ENCODE measurements at regions not wholly inside any gene's neighbourhood (a gene's known extent, or its start where the extent isn't known, plus 50 kb on each side); places are given as distances from the start of the nearest gene placed in this dataset.
A peak's percentile ranks its signal among the peaks of the same experiment; 100 is the strongest.

DNA sequence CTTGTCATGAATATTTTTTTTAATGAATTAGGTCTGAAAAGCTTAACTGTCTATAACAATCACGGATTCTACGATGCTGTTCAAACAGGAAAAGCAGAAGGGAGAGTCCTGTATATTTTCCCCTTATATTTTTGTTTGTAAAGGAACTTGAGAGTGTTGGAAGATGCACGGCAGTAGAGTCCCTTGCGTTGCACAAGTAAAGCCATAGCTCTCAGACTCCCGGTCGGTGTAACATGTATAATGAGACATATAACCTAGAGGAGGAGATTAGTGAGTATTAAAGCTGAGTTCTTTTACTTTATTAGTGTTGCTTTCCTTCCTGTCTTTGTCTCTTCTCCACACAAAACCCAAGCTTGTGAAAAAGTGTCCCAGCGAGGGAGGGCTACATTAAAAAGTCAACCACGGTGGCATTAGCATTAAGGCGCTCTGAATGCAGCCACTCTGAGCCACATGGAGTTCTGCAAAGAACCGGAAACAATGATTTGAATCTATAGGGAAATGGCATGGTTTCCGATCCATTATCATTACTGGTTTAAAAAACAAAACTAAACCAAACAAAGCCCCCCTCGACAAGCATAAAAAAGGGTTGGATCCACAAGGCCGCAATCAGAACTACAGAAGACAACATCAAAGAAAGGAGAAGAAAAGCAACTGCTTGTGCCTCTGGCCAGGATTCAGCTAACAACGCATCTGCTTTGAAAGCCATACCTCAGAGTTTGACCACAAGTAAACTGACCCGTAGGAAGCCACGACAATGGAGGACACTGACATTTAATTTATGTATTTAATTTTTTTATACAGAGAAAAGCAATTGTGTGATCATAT is 356.8 kb downstream of the LMO4 start:
- TF ChIP-seq CTCF (IDR thresholded peaks at IDR 0.05; ENCODE audit: insufficient read depth, low read length) = no peak
- no peak overlapping the region for H3K4me3 ChIP-seq (ENCODE audit: low read depth, low read length)
- DNase-seq (ENCODE audit: low read depth) = peak; percentile 7

- TF ChIP-seq CTCF (IDR thresholded peaks at IDR 0.05; ENCODE audit: insufficient read depth, low read length) = no peak
- DNase-seq (ENCODE audit: low read depth) = no peak
Measured at GRCh38 chr1:87686136-87686495, 357.4 kb downstream of the LMO4 start.

GRCh38 chr1:87686671-87687070 is 358.0 kb downstream of the LMO4 start:
- no peak for DNase-seq (ENCODE audit: low read depth)
- TF ChIP-seq CTCF (IDR thresholded peaks at IDR 0.05; ENCODE audit: insufficient read depth, low read length) = no peak
- H3K4me3 ChIP-seq (ENCODE audit: low read depth, low read length) = no peak overlapping the region

More at GRCh38 chr1:87686136-87686495, 357.4 kb downstream of the LMO4 start:
- no peak overlapping the region for H3K4me3 ChIP-seq (ENCODE audit: low read depth, low read length)

GRCh38 chr1:87688136-87688535 is 359.5 kb downstream of the LMO4 start:
- no peak for DNase-seq (ENCODE audit: low read depth)
- no peak for TF ChIP-seq CTCF (IDR thresholded peaks at IDR 0.05; ENCODE audit: insufficient read depth, low read length)
- no peak overlapping the region for H3K4me3 ChIP-seq (ENCODE audit: low read depth, low read length)

DNA sequence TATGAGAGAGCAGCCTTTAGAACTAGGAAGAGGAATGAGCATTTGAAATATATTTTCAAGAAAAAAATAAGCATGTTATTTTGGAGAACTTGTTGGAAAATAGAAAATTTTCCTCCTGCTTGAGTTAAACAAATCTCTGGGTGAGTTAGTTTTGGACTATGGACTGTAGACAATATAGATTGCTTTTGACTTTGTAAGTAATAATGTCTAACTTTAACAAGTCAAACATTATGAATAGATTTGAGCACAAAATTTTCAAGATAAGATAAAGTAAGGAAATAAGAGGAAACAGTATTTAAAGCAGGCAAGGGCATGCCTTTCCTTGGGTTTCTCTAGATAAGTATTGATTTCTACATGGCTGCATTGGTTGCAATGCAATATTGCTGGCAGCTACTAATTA is 360.8 kb downstream of the LMO4 start:
- no peak for DNase-seq (ENCODE audit: low read depth)
- no peak for TF ChIP-seq CTCF (IDR thresholded peaks at IDR 0.05; ENCODE audit: insufficient read depth, low read length)
- H3K4me3 ChIP-seq (ENCODE audit: low read depth, low read length) = no peak overlapping the region

- no peak overlapping the region for H3K4me3 ChIP-seq (ENCODE audit: low read depth, low read length)
- TF ChIP-seq CTCF (IDR thresholded peaks at IDR 0.05; ENCODE audit: insufficient read depth, low read length) = no peak
- DNase-seq (ENCODE audit: low read depth) = no peak
Measured at GRCh38 chr1:87696483-87696882, 367.8 kb downstream of the LMO4 start.

GRCh38 chr1:87702455-87702854 is 373.8 kb downstream of the LMO4 start:
- no peak overlapping the region for H3K4me3 ChIP-seq (ENCODE audit: low read depth, low read length)
- no peak for TF ChIP-seq CTCF (IDR thresholded peaks at IDR 0.05; ENCODE audit: insufficient read depth, low read length)
- DNase-seq (ENCODE audit: low read depth) = no peak
